Erythroblast (primary cell): ENCODE measurements at regions not wholly inside any gene's neighbourhood (a gene's known extent, or its start where the extent isn't known, plus 50 kb on each side); places are given as distances from the start of the nearest gene placed in this dataset.

Experiments
- GATA1 ChIP-seq: IDR thresholded peaks from 2 replicates; pipeline ENCODE4 v1.6.1; 2011; ENCODE audit warnings: low read depth, mild to moderate bottlenecking, control low read depth, low read length, moderate library complexity
- POLR2A ChIP-seq: IDR thresholded peaks from 2 replicates; pipeline ENCODE4 v1.6.1; 2011; ENCODE audit warnings: mild to moderate bottlenecking, low read length

- no peak for TF ChIP-seq POLR2A
- TF ChIP-seq GATA1 = no peak
These were observed 106.4 kb upstream of the PLEKHG7 start for GRCh38 chr12:92596383-92596782.
